ENCODE measurements at regions not wholly inside any gene's neighbourhood (a gene's known extent, or its start where the extent isn't known, plus 50 kb on each side); places are given as distances from the start of the nearest gene placed in this dataset.

DNA sequence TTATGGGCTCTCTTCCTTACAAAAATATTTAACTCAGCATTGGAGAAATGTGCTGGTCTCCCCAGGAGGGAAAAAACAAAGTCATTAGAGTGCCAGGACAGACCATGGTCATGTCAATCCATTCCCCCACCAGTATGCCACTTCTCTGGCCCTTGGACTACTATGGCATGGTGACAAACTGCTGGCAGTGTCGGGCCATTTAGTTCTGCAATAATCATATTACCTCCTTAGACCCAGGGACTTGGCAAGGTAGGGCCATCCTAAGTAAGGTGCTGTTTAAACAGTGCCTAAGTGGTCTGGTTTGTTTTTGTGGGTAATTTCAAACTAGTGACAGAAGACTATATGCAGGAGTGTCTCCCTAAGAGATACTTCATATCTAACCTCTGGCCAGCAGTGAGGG, 177.8 kb upstream of the STK32A start:
- TF ChIP-seq EZH2 (IDR thresholded peaks at IDR 0.05), result no peak
- no peaks in the 10 kb centered on the region for H3K9me3 ChIP-seq (ENCODE audit: low read depth, low read length)
- H3K36me3 ChIP-seq (ENCODE audit: insufficient read depth, low read length), result no peaks in the 10 kb centered on the region

DNA sequence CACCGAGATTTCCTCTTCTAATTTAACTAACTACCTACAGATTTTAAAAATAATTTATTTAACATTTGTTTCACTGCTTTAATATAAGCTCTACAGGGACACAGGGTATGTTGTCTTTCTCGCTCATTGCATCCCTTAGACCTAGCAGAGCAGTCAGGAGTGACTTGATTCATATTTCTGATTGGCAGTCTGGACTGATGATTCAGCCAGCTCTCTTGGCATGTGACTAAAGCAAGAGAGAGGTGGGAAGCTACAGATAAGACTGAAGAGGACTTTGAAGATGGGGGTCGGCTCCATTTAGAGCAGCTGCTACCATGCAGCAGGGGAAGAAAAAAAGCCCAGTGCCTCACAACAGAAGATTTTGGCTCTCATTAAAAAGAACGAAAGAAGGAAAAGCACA, 173.4 kb upstream of the STK32A start:
- no peaks in the 10 kb centered on the region for H3K9me3 ChIP-seq (ENCODE audit: low read depth, low read length)
- TF ChIP-seq POLR2AphosphoS5 (IDR thresholded peaks at IDR 0.05; ENCODE audit: borderline replicate concordance, low read depth, low read length), result no peak
- TF ChIP-seq EZH2 (IDR thresholded peaks at IDR 0.05), result no peak
- no peak for TF ChIP-seq FOXP2 (optimal IDR thresholded peaks at IDR 0.05; ENCODE audit: control extremely low read depth, extremely low read length, insufficient read depth)
- H3K36me3 ChIP-seq (ENCODE audit: insufficient read depth, low read length), result no peaks in the 10 kb centered on the region
- no peak for DNase-seq (ENCODE audit: low read depth, low spot score)
- no peak overlapping the region for H3K4me3 ChIP-seq
- H3K9ac ChIP-seq (ENCODE audit: insufficient read length), result no peak overlapping the region
- no peak overlapping the region for H3K27ac ChIP-seq

More for the DNA sequence above, 177.8 kb upstream of the STK32A start:
- no peak overlapping the region for H3K4me3 ChIP-seq
- no peak for DNase-seq (ENCODE audit: low read depth, low spot score)
- no peak overlapping the region for H3K27ac ChIP-seq
- no peak overlapping the region for H3K9ac ChIP-seq (ENCODE audit: insufficient read length)

DNA sequence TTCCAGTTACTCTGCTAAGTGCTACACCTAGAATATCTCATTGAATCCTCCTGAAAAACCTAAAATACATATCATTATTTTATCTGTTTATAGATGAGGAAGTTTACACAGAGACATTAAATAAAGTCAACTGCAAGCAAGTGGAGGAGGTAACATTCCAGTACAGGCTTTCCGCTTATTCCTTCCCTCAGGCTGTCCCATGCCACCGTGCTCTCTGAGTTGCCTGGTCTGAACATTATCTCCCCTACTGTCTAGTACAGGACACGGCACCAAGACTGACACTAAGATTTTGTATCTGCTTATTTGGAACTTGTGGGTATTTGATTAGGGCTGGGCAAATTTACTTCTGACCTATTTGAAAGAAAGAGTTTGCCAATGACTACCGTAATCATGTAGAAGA, 172.4 kb upstream of the STK32A start:
- Histone ChIP-seq H3K9ac (ENCODE audit: insufficient read length) (no peak overlapping the region), H3K27ac (no peak overlapping the region), H3K9me3 (ENCODE audit: low read depth, low read length) (no peaks in the 10 kb centered on the region), H3K36me3 (ENCODE audit: insufficient read depth, low read length) (no peaks in the 10 kb centered on the region), H3K4me3 (no peak overlapping the region)
- DNase-seq (ENCODE audit: low read depth, low spot score), result no peak
- no peak for TF ChIP-seq FOXP2 (optimal IDR thresholded peaks at IDR 0.05; ENCODE audit: control extremely low read depth, extremely low read length, insufficient read depth)
- no peak for TF ChIP-seq POLR2AphosphoS5 (IDR thresholded peaks at IDR 0.05; ENCODE audit: borderline replicate concordance, low read depth, low read length)
- TF ChIP-seq EZH2 (IDR thresholded peaks at IDR 0.05), result no peak

DNA sequence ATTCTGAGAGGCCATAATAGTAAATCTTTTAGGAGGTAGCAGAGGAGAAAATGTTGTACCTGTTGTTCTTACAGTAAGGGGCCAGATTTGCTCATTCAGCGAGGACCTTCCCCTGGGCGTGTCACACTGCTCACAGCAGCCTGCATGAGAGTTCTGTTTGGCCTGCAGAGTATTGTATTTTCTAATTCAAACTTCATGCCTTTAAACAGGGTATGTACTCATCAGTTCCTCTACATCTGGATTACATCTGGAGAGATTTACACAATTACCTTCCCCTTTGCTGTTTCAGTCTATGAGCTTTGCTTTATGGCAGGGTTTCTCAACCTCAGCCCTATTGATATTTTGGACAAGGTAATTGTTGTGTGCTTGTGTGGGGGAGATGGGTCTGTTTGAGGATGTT, 170.9 kb upstream of the STK32A start:
- no peaks in the 10 kb centered on the region for H3K9me3 ChIP-seq (ENCODE audit: low read depth, low read length)
- H3K9ac ChIP-seq (ENCODE audit: insufficient read length), result no peak overlapping the region
- TF ChIP-seq POLR2AphosphoS5 (IDR thresholded peaks at IDR 0.05; ENCODE audit: borderline replicate concordance, low read depth, low read length) (no peak), FOXP2 (optimal IDR thresholded peaks at IDR 0.05; ENCODE audit: control extremely low read depth, extremely low read length, insufficient read depth) (no peak), EZH2 (IDR thresholded peaks at IDR 0.05) (no peak)
- no peak overlapping the region for H3K4me3 ChIP-seq
- H3K36me3 ChIP-seq (ENCODE audit: insufficient read depth, low read length), result no peaks in the 10 kb centered on the region
- no peak overlapping the region for H3K27ac ChIP-seq
- no peak for DNase-seq (ENCODE audit: low read depth, low spot score)

DNA sequence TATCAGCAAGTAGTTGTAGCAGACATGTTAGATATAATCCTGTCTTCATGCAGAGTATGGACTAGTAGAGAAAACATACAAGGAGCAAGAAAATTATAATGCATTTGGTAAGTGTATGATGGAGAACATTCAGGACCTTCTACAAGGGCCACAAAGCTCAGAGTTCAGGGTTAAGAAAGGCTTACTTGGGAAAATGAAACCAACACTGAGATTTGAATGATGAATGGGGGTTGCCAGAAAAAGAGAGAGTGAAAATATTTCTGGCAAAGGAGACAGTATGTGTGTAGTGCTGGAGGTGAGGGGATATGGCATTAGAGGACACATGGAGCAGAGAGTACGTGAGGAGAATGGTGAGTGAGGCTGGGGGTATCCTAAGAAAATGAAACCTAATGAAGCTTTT, 169.8 kb upstream of the STK32A start:
- Histone ChIP-seq H3K27ac (no peak overlapping the region), H3K9me3 (ENCODE audit: low read depth, low read length) (no peaks in the 10 kb centered on the region), H3K36me3 (ENCODE audit: insufficient read depth, low read length) (no peaks in the 10 kb centered on the region), H3K9ac (ENCODE audit: insufficient read length) (no peak overlapping the region), H3K4me3 (no peak overlapping the region)
- no peak for TF ChIP-seq FOXP2 (optimal IDR thresholded peaks at IDR 0.05; ENCODE audit: control extremely low read depth, extremely low read length, insufficient read depth)
- TF ChIP-seq EZH2 (IDR thresholded peaks at IDR 0.05), result no peak
- TF ChIP-seq POLR2AphosphoS5 (IDR thresholded peaks at IDR 0.05; ENCODE audit: borderline replicate concordance, low read depth, low read length), result no peak
- DNase-seq (ENCODE audit: low read depth, low spot score), result no peak

DNA sequence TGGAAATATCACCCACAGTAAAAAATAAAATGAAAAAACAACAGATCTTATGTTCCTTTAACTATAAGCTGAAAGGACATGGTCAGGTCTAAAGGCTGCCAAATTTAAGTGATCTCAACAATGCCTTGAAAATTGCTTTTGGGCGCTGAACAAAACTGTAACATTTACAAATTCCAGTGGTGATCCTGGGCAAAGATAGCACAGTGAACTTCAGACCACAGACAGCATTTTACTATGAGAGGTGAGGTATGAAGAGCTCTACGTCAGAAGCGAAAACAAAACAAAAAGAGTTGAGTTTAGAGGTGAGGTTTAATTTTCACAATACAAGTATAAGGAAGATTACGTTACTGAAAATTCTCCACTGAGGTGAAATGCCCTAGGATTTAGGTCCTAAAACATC, 165.8 kb upstream of the STK32A start:
- Histone ChIP-seq H3K4me3 (no peak overlapping the region), H3K36me3 (ENCODE audit: insufficient read depth, low read length) (no peaks in the 10 kb centered on the region), H3K9ac (ENCODE audit: insufficient read length) (no peak overlapping the region), H3K27ac (no peak overlapping the region), H3K9me3 (ENCODE audit: low read depth, low read length) (no peaks in the 10 kb centered on the region)
- TF ChIP-seq POLR2AphosphoS5 (IDR thresholded peaks at IDR 0.05; ENCODE audit: borderline replicate concordance, low read depth, low read length), result no peak
- no peak for TF ChIP-seq EZH2 (IDR thresholded peaks at IDR 0.05)
- TF ChIP-seq FOXP2 (optimal IDR thresholded peaks at IDR 0.05; ENCODE audit: control extremely low read depth, extremely low read length, insufficient read depth), result no peak
- no peak for DNase-seq (ENCODE audit: low read depth, low spot score)

DNA sequence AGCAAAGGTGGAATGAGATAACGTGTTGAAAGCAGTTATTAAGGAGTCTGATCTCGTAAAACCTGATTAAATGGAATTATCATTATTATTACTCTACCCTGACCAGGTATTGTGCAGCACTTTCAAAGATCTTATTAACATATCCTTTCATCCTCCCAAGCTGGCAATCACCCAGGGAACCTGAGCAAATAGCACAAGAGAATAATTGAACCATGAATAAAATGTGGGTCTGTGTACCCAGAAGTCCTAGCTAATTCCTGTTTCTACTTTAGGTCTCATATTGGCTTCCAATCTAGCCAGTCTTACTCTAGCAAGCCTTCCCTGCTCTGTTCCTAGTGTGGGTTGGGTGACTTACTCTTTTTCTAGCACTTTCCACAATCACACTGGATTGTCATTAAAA, 162.2 kb upstream of the STK32A start:
- TF ChIP-seq EZH2 (IDR thresholded peaks at IDR 0.05), result no peak
- no peak for DNase-seq (ENCODE audit: low read depth, low spot score)
- no peaks in the 10 kb centered on the region for H3K9me3 ChIP-seq (ENCODE audit: low read depth, low read length)

DNA sequence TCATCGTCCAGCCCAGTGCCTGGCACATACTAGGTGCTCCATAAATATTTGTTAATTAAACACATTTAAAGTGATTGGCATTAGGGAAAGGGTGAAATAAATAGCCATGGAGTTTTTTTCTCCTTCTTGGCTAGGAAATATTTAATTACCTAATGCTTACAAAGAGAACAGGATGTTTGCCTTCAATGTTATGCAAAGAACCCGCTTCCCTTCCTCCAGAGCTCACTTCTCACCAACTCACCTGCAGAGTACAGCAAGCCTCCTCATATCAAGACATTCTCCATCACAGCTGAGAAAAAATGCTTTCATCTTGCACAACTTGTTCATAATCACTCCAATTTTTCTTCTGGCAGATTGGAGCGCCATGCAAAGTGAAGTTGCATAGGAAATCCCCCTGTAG, 161.7 kb upstream of the STK32A start:
- Histone ChIP-seq H3K9ac (ENCODE audit: insufficient read length) (no peak overlapping the region), H3K36me3 (ENCODE audit: insufficient read depth, low read length) (no peaks in the 10 kb centered on the region), H3K9me3 (ENCODE audit: low read depth, low read length) (no peaks in the 10 kb centered on the region), H3K27ac (no peak overlapping the region), H3K4me3 (no peak overlapping the region)
- TF ChIP-seq EZH2 (IDR thresholded peaks at IDR 0.05), result no peak
- no peak for TF ChIP-seq FOXP2 (optimal IDR thresholded peaks at IDR 0.05; ENCODE audit: control extremely low read depth, extremely low read length, insufficient read depth)
- no peak for DNase-seq (ENCODE audit: low read depth, low spot score)

More for the DNA sequence above, 162.2 kb upstream of the STK32A start:
- H3K4me3 ChIP-seq, result no peak overlapping the region
- H3K36me3 ChIP-seq (ENCODE audit: insufficient read depth, low read length), result no peaks in the 10 kb centered on the region
- no peak overlapping the region for H3K9ac ChIP-seq (ENCODE audit: insufficient read length)
- H3K27ac ChIP-seq, result no peak overlapping the region

DNA sequence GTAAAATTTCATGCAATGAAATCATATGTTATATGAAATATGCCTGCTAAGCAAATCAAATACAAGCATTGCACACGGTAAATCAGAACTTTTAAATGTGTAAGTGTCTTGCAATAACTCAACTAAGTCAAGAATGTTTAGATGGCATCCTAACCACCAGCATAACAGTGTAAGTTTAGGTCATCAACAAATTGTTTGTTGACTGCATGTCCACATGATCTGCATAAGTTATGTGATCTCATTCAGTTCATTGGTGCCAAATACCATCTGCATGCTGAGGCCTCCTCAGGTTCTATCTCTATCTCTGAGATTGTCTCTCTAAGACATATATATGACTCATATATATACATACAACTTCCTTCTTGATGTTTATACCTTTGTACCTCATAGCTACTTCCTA, 159.6 kb upstream of the STK32A start:
- no peak for TF ChIP-seq EZH2 (IDR thresholded peaks at IDR 0.05)
- no peak for TF ChIP-seq POLR2AphosphoS5 (IDR thresholded peaks at IDR 0.05; ENCODE audit: borderline replicate concordance, low read depth, low read length)
- TF ChIP-seq FOXP2 (optimal IDR thresholded peaks at IDR 0.05; ENCODE audit: control extremely low read depth, extremely low read length, insufficient read depth), result no peak
- DNase-seq (ENCODE audit: low read depth, low spot score), result no peak

More for the DNA sequence above, 159.6 kb upstream of the STK32A start:
- no peaks in the 10 kb centered on the region for H3K36me3 ChIP-seq (ENCODE audit: insufficient read depth, low read length)
- no peak overlapping the region for H3K4me3 ChIP-seq
- no peaks in the 10 kb centered on the region for H3K9me3 ChIP-seq (ENCODE audit: low read depth, low read length)
- H3K9ac ChIP-seq (ENCODE audit: insufficient read length), result no peak overlapping the region
- no peak overlapping the region for H3K27ac ChIP-seq
